Activated gamma-delta T cell treated with anti-CD3 and anti-CD28 coated beads, Interleukin-2, amount 50 U/mL, for 16 hours (primary cell): ENCODE measurements at regions not wholly inside any gene's neighbourhood (a gene's known extent, or its start where the extent isn't known, plus 50 kb on each side); places are given as distances from the start of the nearest gene placed in this dataset.
"Not testable (repeated sequence)": the region's sequence is repeated elsewhere in the genome, so short reads cannot be mapped to it uniquely, and the experiment has no call there.

Experiments
- DNase-seq: peaks from one replicate; pipeline ENCODE4 v3.0.0-alpha.2; 2020; ENCODE audit warnings: low read depth

DNA sequence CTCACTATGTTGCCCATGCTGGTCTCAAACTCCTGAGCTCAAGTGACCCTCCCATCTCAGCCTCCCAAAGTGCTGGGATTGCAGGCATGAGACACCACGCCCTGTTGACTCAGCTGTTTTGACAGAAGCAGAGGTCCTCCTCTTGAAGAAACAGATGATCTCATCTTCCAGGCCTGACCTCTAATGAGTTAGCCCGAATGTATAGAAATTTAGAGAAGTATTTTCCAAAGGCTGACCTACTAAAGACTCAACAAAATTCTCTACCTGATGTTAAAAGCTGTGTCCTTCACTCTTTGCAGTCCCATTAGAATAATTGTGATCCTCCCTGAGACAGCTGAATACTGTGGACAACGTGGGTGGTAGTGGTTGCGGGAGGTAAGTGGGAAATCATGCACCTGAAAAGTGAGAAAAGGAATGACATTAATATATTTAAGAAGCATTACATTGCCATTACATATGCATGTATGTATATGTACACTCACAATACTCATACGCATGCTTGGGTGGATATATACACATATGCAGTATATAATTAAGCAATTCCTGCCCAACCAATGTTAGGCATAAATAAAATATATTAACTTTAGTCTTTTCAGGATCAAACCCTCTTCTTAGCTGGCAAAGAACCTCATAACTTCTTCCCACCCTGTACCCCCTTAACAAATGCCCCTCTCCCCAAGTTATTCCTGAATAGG, 204.6 kb upstream of the NR2F2 start:
- DNase-seq: no peak

DNA sequence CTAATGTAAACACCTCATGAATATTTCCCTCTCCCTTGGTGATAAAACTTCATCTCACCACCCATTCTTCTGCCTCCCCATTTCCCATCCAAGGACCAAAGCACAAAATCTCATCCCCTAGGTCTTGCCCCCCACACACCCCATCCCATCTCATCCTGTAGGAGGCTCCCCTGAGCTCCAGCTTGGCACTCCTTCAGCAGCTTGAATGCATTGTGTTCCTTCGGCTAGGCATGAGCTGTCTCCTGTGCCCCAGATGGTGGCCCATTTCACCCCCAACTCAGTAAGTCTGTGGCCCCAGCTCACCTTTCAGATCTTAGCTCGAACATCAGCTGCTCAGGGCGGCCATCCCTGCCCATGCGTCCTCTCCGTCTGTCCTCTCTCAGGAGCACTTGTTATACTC, 203.6 kb upstream of the NR2F2 start:
- no peak for DNase-seq

DNA sequence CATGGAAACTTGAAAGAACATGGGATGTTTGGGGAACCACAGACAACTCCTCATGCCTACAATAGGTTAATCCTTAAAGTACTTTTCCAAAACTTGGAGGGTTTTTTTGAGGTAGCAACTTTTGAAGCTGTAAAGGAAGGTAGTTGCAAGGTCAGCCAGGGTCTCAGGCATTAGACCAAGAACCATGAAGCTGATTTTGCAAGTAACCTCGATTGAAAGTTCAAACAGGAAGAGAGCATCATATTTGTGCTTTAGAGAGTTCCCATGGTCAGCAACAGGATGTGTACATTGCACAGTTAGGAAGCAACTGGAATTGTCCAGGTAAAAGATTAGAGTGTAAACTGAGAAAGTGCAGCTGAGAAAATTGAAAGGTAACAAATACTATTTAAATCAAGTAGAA, 199.8 kb upstream of the NR2F2 start:
- no peak for DNase-seq

GRCh38 chr15:96132126-96132525, 198.4 kb upstream of the NR2F2 start:
- DNase-seq: no peak

GRCh38 chr15:96135166-96136093, 195.1 kb upstream of the NR2F2 start:
- DNase-seq: no peak

GRCh38 chr15:96138985-96139384, 191.5 kb upstream of the NR2F2 start:
- no peak for DNase-seq

GRCh38 chr15:96142498-96142897, 188.0 kb upstream of the NR2F2 start:
- no peak for DNase-seq

DNA sequence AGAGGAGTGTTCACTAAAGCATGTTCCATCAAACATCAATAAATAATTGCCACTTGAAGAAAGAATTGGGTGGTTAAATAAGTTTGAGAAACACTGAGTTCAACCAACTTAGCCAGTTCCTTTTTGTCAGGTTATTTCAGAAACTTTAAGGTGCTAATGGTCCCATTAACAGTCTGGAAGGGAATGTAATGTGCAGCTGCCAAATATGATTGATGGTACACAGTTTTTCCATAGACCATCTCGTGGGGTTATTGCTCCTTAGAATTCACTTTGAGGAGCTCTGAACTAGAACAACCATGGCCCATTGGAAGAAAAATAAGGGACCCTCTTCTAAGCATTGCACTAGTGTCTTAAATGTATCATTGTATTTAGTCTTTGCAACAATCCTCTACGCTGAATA, 185.8 kb upstream of the NR2F2 start:
- DNase-seq: no peak

DNA sequence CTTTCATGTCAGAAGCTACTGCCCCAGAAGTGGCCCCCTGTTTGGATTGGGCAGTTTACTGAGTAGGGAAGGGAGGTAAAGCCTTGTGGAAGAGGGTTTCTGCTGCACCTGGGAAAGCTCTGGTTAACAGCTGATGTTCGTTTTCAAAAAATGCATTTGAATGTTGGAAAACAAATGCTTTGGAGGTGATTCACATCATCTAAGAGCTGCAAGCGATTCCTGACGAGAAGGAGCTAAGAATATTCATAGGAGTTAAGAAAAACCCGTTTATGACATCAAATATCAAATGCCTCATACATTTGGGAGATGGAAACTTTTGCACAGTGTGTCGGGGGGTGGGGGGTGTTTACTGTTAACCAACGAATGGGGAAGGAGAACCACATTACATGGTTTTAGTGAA, 183.8 kb upstream of the NR2F2 start:
- DNase-seq: no peak

DNA sequence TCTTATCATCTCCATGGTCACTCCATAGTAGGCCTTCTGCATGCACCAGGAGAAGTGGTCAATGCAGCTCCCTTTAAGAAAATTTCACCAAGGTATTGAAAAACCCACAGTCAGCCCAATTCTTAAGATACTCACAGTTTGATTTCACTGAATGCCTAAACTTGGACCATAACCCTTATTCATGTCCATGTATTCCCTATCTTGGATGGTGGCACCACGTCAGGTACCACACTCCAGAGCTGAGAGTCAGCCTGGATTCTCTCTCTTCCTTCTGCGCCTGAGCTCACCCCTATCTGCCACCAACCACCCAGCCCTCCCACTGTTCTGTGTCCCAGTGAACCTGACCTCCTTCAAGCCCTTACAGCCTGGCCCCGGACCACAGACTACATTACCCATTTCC, 183.2 kb upstream of the NR2F2 start:
- DNase-seq: no peak

GRCh38 chr15:96150254-96150653, 180.2 kb upstream of the NR2F2 start:
- no peak for DNase-seq

DNA sequence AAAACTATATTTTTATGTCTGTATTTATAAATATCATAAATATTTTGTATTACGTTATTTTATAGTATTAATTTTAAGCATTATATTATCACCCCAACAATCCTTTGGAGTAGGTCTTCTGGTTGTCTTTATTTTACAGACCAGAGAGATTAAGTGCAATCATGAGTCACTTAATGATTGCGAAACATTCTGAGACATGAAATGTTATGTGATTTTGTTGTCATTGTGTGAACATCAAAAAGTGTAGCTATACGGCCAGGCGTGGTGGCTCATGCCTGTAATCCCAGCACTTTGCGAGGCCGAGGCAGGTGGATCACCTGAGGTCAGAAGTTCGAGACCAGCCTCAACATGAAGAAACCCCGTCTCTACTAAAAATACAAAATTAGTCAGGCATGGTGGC, 178.8 kb upstream of the NR2F2 start:
- DNase-seq: not testable (repeated sequence)

- DNase-seq: no peak
These were observed 176.6 kb upstream of the NR2F2 start for GRCh38 chr15:96153929-96154328.

- no peak for DNase-seq
These were observed 171.6 kb upstream of the NR2F2 start for GRCh38 chr15:96158938-96159337.

DNA sequence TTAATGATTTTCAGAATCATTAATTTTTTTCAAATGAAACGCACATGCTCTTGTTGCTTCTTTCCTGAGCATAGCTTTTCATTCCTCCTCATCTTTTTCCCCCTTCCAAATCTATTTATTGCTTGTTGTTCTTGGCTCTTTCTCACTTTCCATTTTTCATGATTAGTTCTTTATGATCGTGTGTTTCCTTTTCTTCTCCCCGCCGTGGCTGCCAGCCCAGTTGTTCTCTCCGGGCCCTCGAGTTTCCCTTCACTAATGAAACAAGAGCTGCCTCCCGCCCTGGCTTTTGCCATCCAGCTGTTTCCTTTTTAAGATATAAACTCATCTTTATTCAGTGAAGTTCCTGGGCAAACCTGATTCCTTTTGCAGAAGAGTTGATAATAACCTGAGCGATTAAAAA, 170.2 kb upstream of the NR2F2 start:
- no peak for DNase-seq

DNA sequence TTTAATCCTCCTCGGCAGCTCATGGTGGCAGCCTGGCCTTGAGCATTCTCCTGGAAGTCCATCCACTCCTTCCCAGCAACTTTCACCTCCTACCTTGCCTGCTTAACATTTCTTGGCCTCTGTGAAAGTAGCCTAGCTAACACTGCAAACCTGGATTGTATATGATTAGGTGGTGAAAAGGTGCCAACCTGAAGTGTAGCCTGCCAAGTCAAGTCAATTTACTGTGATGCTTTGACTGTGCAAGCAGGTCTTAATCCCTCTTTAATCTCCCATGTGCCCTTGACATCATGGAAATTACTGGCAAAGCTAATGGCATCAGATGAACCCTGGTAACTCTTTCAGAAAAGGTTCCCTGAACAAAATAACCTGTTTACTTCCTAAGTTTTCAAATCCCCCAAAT, 169.7 kb upstream of the NR2F2 start:
- DNase-seq: no peak

DNA sequence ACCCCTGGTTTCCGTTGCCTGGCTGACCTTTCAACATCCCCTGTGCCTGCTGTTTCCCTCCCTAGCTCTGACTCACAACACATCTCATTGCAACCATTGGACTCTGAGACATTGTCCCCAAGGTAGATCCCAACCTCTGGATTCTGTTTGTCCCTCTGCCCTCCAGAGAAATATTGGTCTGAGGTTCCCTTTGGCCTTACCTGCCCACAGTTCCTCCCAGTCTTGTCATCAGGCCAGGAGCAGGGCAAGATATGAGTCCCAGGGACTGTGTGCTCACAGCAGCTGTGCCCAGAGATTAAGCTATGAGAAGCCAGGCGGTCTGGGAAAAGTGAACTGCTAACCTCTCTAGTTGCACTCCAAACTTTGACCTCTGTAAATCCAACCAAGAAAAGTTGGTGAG, 168.2 kb upstream of the NR2F2 start:
- no peak for DNase-seq

- no peak for DNase-seq
These were observed 165.4 kb upstream of the NR2F2 start for GRCh38 chr15:96165081-96165480.

GRCh38 chr15:96165775-96166174, 164.7 kb upstream of the NR2F2 start:
- no peak for DNase-seq

DNA sequence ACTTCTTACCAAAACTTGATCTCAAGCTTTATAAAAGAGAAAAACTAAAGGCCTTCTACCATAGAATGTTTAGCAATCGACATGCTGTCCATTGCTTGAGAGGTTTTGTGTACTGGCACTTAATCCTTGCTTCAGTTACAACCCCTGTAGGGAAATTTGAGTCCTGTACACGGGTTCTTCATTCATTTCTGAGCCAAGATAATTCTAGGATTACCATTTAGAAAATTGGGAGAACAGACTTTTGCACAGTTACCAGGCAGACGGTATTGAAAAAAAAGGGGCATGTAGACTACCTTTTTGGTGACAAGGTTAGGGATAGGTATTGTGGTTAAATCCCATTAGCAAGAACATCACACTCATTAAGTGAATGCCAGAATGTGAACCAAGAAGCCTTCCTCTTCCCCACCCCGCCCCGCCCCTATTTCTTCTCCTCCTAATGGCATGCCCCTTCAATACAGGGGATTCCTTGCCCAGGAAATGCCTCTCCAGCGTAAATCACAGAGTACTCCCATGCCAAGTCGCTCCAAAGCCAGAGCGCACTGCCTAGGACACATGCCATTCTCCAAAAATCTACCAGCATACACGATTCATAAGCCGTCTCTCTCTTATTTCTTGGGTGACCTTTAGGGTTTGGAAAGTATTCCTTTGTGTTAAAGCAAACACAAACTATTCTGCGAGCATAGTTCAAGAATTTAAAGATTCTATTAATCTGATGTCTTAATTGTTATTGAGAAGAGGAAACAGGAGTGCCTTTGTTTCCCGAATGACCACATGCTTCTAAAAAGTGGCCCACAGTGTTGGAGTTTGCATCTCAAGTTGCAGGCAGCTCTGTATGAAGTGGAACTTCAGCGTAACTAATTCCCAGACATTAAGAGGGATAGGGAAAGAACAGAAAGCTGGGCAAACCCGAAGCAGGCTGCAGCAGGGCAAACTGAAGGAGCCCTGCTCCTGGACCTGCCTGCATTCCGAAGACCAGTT, 164.0 kb upstream of the NR2F2 start:
- DNase-seq: no peak

DNA sequence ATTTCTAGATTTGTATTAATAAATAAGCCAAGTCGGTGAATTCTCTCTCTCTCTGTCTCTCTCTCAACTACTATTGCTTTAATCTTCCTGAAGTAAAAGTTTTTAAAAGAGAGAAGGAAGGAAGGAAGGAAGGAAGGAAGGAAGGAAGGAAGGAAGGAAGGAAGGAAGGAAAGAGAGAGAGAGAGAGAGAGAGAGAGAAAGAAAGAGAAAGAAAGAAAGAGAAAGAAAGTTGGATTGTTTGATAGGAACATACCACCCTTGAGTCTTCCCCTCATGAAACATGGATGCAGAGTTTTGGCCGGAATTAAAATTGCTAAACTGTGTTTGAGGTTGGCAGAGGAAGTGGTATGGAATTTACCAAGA, 159.9 kb upstream of the NR2F2 start:
- DNase-seq: not testable (repeated sequence)

DNA sequence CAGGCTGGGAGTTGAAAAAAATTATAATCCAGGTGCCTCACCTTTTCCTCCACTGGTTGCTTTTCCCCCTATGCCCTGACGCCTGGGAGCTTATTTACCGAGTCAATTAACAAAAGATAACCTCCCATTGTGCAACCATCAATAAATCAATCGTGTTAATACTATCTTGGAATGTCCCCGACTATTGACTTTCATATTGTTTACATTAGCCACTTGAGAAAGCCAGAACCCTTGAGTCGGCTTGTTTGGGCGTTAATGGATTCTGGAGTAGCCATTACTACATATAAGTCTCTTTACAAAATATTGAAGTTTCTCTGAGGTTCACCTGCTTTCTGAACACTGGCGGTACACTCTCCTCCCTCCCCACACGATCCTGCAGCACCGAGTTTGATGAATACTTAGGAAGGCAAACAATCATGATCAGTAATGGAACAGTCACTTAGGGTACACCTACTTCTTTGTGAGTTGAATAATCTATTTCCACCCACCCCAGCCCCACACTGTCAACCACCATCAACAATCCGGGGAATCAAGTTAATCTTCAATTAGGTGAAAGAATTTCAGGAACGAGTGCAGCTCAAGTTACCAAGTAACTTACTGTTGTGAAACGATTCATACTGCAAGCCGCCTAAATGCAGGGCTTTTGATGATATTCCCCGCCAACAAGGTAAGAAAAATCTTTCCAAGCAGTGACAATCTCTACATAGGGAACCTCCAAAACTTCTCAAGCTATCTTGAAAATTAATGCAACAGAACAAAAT, 159.3 kb upstream of the NR2F2 start:
- DNase-seq: no peak
